GM18520 (cell line): ENCODE measurements at regions not wholly inside any gene's neighbourhood (a gene's known extent, or its start where the extent isn't known, plus 50 kb on each side); places are given as distances from the start of the nearest gene placed in this dataset.

Source experiments
- ATAC-seq: cut with Tn5 transposase; IDR thresholded peaks from one replicate; pipeline ENCODE4 v1.9.1; 2021; ENCODE audit not compliant: unreplicated experiment

GRCh38 chr1:188367661-188368060 lies 1538.9 kb downstream of the PLA2G4A start:
- no peak for ATAC-seq

DNA sequence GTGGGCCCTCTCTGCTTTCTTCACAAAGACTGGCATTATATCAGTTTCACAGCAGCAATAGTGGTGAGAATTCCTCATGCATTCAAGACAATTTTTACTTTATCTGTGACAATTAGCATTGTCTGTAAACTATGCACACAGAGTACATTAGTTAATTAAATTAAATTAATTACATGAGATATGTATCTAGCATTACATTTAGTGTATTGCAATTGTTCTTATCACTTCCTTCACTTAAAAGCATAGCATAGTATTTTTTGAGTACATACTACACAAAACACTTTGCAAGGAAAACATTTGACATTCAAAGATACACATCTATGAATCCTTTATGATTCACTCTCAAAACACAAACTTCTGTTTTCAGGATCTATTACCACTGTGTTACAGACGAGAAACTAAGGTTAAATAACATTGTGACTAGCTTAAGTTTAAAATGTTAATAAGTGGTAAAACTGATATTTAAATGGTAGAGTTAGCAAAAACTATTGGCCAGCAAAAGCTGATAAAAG lies 1542.6 kb downstream of the PLA2G4A start:
- ATAC-seq, result no peak

DNA sequence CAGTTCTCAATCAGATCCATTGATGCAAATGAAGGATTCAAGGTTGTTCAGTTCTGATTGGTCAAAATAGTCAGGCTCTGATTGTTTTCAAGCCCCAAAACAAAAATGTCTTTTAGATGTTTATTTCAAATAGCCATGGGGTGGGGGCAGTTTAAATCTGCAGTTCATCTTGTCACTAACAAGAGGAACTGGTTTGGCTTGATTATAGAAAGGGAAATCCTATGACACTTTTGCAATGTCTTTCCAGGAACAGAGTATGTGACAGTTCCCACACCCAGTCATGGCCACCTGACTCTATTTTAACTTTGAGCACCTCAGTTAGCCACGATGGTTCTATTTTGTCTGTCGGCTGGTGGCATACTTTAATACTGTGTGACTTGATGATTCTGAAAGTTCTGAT lies 1544.1 kb downstream of the PLA2G4A start:
- ATAC-seq, result no peak

DNA sequence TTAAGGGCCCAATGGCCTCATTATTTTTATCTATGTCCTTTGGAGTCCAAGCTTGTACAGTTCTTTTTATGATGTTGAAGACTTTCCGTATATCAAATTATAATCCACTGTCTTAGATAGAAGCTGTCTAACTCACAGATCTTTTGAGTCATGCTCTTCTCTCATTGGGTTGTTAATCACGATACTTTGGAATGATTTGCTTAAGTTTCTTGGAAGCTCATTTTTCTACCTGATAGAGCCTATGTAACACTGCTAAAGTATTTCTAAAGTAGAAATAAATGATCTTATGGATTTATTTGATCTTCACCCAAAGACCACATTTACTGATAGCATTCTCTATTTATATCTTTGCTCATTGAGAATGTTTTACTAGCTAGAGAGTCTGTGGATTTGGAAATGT lies 1554.1 kb downstream of the PLA2G4A start:
- ATAC-seq, result no peak

DNA sequence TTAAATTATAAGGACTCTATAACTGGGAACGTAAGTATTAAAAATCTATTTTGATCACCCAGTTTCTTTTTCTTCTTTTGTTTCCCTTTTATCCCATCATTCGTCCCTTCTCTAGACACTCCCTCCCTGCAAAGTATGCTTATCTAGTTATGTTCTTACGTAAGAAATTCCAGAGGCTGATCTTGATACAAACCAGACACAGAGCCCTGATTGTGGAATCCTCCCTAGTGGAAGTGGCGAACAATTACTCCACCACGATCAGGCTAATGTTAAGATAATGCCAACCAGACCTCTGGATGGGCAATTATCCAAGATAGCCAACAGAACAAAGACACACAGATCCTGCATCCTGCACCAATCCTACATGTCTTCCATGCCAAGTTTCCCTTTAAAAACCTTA lies 1557.4 kb downstream of the PLA2G4A start:
- ATAC-seq, result no peak

DNA sequence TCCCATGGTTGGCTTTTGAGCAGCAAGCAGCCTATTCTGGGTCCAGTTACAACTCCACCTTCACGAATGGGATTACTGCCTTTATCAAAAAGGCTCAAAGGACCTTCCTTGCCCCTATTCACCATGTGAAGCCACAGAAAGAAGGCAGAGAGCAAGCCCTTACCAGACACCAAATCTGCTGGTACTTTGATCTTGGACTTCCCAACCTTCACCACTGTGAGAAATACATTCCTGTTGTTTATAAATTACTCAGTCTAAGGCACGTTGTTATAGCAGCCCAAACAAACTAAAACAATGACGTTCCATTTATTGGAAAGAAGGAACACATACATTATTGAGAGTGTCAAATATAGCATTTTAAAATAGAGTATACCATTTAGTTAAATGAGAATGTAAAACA lies 1557.9 kb downstream of the PLA2G4A start:
- ATAC-seq, result no peak

DNA sequence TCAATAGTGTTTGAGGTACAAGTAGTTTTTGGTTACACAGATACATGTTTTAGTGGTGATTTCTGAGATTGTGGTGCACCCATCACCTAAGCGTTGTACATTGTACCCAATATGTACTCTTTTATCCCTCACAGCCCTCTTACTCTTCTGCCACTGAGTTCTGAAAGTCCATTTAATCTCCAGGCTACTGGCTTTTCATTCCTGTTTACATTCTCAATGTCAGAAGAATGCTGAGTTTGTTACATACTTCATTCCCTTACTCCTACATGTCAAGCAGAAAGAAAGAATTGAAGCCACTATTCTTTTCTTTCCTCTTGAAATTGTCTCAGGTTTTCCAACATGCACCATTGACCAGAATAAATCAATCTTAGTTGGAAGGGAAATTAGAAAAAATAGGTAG lies 1565.9 kb downstream of the PLA2G4A start:
- no peak for ATAC-seq

DNA sequence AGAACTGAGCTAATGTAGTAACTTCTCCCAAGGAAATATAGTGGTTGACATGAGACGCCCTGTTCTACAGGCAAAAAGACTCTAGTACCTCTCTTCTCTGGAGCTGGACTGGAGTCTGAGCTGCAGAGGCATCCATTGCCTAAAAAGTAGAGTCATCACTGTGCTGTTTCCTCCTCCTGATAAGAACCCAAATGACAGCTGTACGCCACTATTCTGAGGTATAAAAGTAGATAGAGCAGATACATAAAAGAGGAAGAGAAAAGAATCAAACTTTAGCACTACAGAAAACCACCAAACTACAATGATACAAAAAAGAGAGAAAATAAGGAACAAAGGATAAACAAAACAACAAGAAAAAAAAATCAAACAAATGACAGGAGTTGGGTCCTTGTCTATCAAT lies 1568.8 kb downstream of the PLA2G4A start:
- ATAC-seq, result no peak

DNA sequence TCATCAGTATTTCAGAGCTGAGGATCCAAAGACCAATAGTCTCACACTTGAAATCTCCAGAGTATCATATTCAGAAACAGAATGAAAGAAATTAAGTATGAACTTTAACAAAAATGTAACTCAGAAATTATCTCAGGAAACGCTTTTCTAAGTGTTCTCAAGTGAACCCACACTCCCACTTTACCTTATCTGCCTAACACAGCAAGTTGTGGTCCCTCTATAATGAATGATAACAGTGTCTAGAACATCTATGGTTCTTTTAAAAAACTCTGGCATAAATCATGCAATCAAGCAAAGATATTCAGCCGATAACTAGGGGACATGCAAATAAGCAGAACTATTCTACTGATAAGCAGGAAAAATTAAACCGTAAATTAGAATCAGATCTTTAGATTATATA lies 1574.2 kb downstream of the PLA2G4A start:
- no peak for ATAC-seq

- no peak for ATAC-seq
Observed at GRCh38 chr1:188406636-188407035, 1577.9 kb downstream of the PLA2G4A start.

GRCh38 chr1:188420177-188420576 lies 1591.4 kb downstream of the PLA2G4A start:
- no peak for ATAC-seq

- ATAC-seq, result no peak
Observed at GRCh38 chr1:188423073-188423472, 1594.3 kb downstream of the PLA2G4A start.

- ATAC-seq, result no peak
Observed at GRCh38 chr1:188424176-188424575, 1595.4 kb downstream of the PLA2G4A start.

DNA sequence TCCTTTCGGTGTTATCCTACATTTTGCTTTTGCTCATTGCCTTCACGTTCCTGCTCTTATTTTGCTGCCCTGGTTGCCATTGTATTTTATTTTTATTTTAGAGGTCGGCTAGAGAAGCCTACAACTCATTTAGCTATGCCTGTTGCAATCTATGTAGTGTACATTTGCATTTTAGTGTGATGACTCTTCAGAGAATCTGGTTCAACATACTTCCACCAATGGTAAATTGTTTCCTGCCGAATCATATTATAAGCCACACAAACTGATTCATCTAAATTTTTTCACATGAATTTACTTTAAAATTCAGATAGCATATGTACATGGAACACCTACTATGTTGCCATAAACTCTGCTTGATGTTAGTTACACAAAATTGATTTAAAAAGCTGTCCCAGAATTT lies 1596.9 kb downstream of the PLA2G4A start:
- no peak for ATAC-seq

GRCh38 chr1:188426561-188426960 lies 1597.8 kb downstream of the PLA2G4A start:
- no peak for ATAC-seq

- ATAC-seq, result no peak
Observed at GRCh38 chr1:188427642-188428041, 1598.9 kb downstream of the PLA2G4A start.

- ATAC-seq, result no peak
Observed at GRCh38 chr1:188429386-188429785, 1600.6 kb downstream of the PLA2G4A start.

DNA sequence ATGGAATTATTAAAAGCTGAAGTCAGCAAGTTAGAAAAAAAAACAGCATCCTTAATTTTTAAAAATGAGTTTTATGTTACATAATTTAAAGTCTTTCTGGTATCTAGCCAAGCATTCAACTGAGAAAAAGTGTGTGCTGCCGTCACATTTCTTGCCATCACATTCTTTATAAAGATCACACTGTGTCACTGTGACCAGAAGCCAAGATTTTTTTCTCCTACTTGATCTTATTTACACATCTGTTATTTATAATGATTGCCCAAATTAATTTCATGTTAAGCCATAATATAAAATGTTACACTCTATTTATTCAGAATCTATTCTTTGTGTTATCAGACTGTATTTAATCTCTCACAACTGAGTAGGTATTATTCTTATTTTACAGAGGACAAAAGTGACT lies 1603.7 kb downstream of the PLA2G4A start:
- no peak for ATAC-seq

GRCh38 chr1:188433425-188433824 lies 1604.7 kb downstream of the PLA2G4A start:
- no peak for ATAC-seq

DNA sequence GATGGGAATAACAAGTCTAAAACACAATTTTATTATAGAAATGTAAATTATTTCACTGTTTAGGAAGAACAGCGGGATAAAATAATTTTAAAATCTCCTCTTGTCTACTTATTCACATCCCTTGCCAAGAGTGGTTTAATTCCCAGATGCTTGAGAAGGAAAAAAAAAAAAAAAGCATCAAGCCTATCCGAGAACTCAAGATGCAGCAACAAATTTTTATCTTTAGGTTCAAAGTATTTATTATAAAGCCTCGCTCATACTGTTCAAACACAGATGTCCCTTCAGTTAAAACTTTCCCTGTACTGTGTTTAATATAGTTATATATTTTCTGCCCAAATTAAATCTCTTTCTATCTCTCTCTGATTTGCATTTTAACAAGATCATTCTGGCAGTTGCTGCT lies 1615.8 kb downstream of the PLA2G4A start:
- ATAC-seq, result no peak

DNA sequence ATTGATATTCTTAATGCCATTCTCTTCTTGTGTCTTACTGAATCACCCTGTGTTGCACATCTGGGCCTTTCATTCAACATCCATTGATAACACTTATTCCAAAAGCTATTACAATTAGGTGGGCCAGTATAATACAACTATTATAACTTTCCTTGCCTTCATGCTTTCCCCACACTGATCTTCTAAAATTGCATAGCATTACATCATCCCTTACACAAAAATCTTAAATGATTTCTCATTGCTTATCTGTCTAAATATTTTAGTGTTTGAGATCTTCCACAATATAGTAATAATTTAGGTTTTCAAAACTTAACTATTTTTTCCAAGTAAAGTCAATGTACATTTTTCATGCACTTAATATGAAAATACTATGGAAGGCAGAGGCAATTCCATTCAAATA lies 1634.1 kb downstream of the PLA2G4A start:
- no peak for ATAC-seq

DNA sequence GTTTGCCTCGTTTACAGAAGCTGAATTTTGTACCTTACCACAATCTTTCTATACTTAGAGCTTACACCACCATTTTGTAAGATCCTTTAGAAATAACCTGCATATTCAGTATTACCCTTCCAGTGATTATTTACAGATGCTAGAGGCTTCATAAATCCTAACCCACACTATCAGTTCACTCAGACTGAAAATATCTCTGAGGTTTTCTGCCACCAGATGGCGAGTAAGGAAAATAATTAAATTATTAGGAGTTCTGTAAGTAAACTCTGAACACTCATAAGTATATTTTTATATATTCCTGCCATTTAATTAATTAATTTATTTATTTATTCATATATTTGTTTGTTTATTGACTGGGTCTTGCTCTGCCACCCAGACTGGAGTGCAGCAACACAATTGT lies 1635.2 kb downstream of the PLA2G4A start:
- ATAC-seq, result no peak

- ATAC-seq, result no peak
Observed at GRCh38 chr1:188466539-188466938, 1637.8 kb downstream of the PLA2G4A start.

- ATAC-seq, result no peak
Observed at GRCh38 chr1:188476606-188477005, 1647.9 kb downstream of the PLA2G4A start.
